ENCODE measurements at regions not wholly inside any gene's neighbourhood (a gene's known extent, or its start where the extent isn't known, plus 50 kb on each side); places are given as distances from the start of the nearest gene placed in this dataset.

GRCh38 chr19:30222428-30222873 lies 149.7 kb upstream of the ZNF536 start:
- Histone ChIP-seq H3K36me3 (replicated peaks in 1 of 2; ENCODE audit: control extremely low read depth in 1 of 2, control insufficient read depth in 1 of 2, extremely low read depth in 1 of 2, insufficient read depth in 2 of 2, low read length in 1 of 2) (no peaks in the 10 kb centered on the region), H4K20me1 (ENCODE audit: control insufficient read depth, insufficient read depth, low read length, poor library complexity, severe bottlenecking) (no peaks in the 10 kb centered on the region), H3K4me1 (ENCODE audit: control insufficient read depth in 2 of 2, insufficient read depth in 2 of 2, low read length in 2 of 2) (peaks cover 22 to 25% of the 10 kb centered on the region in 2 donors), H2AFZ (ENCODE audit: insufficient read depth, low read depth, low read length, poor library complexity, severe bottlenecking) (no peak overlapping the region), H3K4me2 (replicated peaks; ENCODE audit: low read depth, low read length, poor library complexity, severe bottlenecking) (no peak overlapping the region), H3K9me3 (ENCODE audit: control extremely low read depth in 1 of 3, control insufficient read depth in 2 of 3, insufficient read depth in 1 of 3, low read length in 2 of 3) (peaks cover 0 to 12% (median 1%) of the 10 kb centered on the region in 3 donors), H3K4me3 (ENCODE audit: control extremely low read depth in 1 of 5, extremely low read depth in 1 of 5, insufficient read depth in 1 of 5, low read depth in 2 of 5, low read length in 4 of 5) (no peak overlapping the region), H3K27ac (ENCODE audit: low read length in 2 of 2) (no peak overlapping the region), H3K79me2 (ENCODE audit: control insufficient read depth, insufficient read depth, low read length) (no peaks in the 10 kb centered on the region), H3K27me3 (replicated peaks in 1 of 4; ENCODE audit: control extremely low read depth in 1 of 4, control insufficient read depth in 3 of 4, insufficient read depth in 4 of 4, low read length in 3 of 4) (peaks cover 0 to 54% (median 32%) of the 10 kb centered on the region in 4 experiments), H3K9ac (ENCODE audit: low read length) (no peak overlapping the region)
- ChIA-PET CTCF (no interaction called here), POLR2A (no interaction called here)
- intact Hi-C loops (cut with micrococcal nuclease), result no loop called here
- Mint-ChIP-seq H3K4me1 (peaks cover 23% of the 10 kb centered on the region), H3K9me3 (ENCODE audit: insufficient read depth) (no peaks in the 10 kb centered on the region), H3K4me3 (no peak overlapping the region), H3K27me3 (peaks cover 65% of the 10 kb centered on the region), H3K27ac (no peak overlapping the region)
- WGBS (ENCODE audit: insufficient coverage), result 3% methylated on average over 38 of the region's 39 CpGs
- no peak for ATAC-seq (ENCODE audit: low read depth)
- no peak for DNase-seq
- TF ChIP-seq, protein P1, sequence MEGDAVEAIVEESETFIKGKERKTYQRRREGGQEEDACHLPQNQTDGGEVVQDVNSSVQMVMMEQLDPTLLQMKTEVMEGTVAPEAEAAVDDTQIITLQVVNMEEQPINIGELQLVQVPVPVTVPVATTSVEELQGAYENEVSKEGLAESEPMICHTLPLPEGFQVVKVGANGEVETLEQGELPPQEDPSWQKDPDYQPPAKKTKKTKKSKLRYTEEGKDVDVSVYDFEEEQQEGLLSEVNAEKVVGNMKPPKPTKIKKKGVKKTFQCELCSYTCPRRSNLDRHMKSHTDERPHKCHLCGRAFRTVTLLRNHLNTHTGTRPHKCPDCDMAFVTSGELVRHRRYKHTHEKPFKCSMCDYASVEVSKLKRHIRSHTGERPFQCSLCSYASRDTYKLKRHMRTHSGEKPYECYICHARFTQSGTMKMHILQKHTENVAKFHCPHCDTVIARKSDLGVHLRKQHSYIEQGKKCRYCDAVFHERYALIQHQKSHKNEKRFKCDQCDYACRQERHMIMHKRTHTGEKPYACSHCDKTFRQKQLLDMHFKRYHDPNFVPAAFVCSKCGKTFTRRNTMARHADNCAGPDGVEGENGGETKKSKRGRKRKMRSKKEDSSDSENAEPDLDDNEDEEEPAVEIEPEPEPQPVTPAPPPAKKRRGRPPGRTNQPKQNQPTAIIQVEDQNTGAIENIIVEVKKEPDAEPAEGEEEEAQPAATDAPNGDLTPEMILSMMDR (IDR thresholded peaks at IDR 0.05), result peak; percentile 28
- TF ChIP-seq EZH2 (IDR thresholded peaks at IDR 0.05; ENCODE audit: borderline replicate concordance, insufficient read depth, low read depth, low read length, poor library complexity, severe bottlenecking), result no peak

DNA sequence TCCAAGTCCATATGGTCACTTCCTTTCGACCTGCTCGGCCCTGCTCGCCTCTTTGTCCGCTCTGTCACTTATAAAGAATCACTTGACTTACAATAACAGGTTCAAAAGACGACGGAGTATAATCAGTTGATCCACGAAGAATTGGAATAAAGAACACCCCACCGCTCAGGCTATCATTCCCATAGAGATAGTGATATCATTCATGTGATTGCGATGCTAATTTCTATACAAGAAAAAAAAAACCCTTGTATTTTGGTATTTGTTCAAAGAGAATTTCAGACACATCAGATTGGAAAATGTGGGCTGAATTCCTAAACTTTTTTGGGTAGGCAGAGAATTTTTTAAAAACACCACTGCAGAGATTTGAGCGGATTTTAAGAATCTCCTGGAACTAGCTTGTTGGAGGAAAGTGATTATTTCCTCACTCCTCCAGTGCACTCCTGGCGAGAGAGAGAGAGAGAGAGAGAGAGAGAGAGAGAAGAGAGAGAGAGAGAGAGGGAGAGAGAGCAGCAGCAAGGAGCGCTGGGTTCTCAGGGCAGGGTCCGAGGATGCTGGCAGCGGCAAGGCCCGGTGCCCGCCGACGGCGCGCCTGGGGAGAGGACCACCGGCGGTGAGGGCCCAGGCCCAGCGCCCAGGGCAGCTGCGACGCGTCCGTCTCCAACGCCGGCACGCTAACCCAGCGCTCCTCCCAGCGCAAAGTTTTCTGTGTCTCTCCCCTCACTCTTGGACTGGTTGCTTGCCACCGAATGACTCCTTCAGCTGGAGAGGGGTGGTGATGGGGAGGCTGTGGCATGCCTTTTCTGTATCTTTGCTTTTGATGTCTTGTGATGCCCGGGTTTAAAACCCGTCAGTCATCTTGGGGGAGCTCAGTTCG lies 149.0 kb upstream of the ZNF536 start:
- no peak overlapping the region for H3K9ac ChIP-seq (ENCODE audit: low read length)
- no peaks in the 10 kb centered on the region for H3K9me3 Mint-ChIP-seq (ENCODE audit: insufficient read depth)
- ChIA-PET POLR2A (no interaction called here), CTCF (no interaction called here)
- H2AFZ ChIP-seq (ENCODE audit: insufficient read depth, low read depth, low read length, poor library complexity, severe bottlenecking), result no peak overlapping the region
- no peaks in the 10 kb centered on the region for H3K79me2 ChIP-seq (ENCODE audit: control insufficient read depth, insufficient read depth, low read length)
- WGBS (ENCODE audit: insufficient coverage), result 4% methylated on average over 16 of the region's 36 CpGs
- intact Hi-C loops (cut with micrococcal nuclease), result no loop called here
- H3K4me3 Mint-ChIP-seq, result no peak overlapping the region
- no peak overlapping the region for H3K4me2 ChIP-seq (replicated peaks; ENCODE audit: low read depth, low read length, poor library complexity, severe bottlenecking)
- no peaks in the 10 kb centered on the region for H4K20me1 ChIP-seq (ENCODE audit: control insufficient read depth, insufficient read depth, low read length, poor library complexity, severe bottlenecking)
- H3K4me1 ChIP-seq (ENCODE audit: control insufficient read depth in 2 of 2, insufficient read depth in 2 of 2, low read length in 2 of 2), result peaks cover 27% of the 10 kb centered on the region in 2 donors
- H3K36me3 ChIP-seq (replicated peaks in 1 of 2; ENCODE audit: control extremely low read depth in 1 of 2, control insufficient read depth in 1 of 2, extremely low read depth in 1 of 2, insufficient read depth in 2 of 2, low read length in 1 of 2), result no peaks in the 10 kb centered on the region
- H3K27me3 Mint-ChIP-seq, result peaks cover 62% of the 10 kb centered on the region
- H3K27ac Mint-ChIP-seq, result no peak overlapping the region
- H3K9me3 ChIP-seq (ENCODE audit: control extremely low read depth in 1 of 3, control insufficient read depth in 2 of 3, insufficient read depth in 1 of 3, low read length in 2 of 3), result peaks cover 0 to 12% (median 1%) of the 10 kb centered on the region in 3 donors
- TF ChIP-seq, protein P1 (IDR thresholded peaks at IDR 0.05), result no peak
- TF ChIP-seq EZH2 (IDR thresholded peaks at IDR 0.05; ENCODE audit: borderline replicate concordance, insufficient read depth, low read depth, low read length, poor library complexity, severe bottlenecking), result no peak
- H3K4me3 ChIP-seq (ENCODE audit: control extremely low read depth in 1 of 5, extremely low read depth in 1 of 5, insufficient read depth in 1 of 5, low read depth in 2 of 5, low read length in 4 of 5), result no peak overlapping the region
- no peak overlapping the region for H3K27ac ChIP-seq (ENCODE audit: low read length in 2 of 2)
- DNase-seq (no peak), ATAC-seq (ENCODE audit: low read depth) (no peak)
- H3K27me3 ChIP-seq (replicated peaks in 1 of 4; ENCODE audit: control extremely low read depth in 1 of 4, control insufficient read depth in 3 of 4, insufficient read depth in 4 of 4, low read length in 3 of 4), result peaks cover 0 to 60% (median 34%) of the 10 kb centered on the region in 4 experiments
- peaks cover 26% of the 10 kb centered on the region for H3K4me1 Mint-ChIP-seq
